ENCODE measurements at regions not wholly inside any gene's neighbourhood (a gene's known extent, or its start where the extent isn't known, plus 50 kb on each side); places are given as distances from the start of the nearest gene placed in this dataset.

- H3K36me3 ChIP-seq (ENCODE audit: control insufficient read depth, insufficient read depth, low read length) = no peaks in the 10 kb centered on the region
- no peak overlapping the region for H3K9ac ChIP-seq (ENCODE audit: low read depth, low read length)
- H3K27me3 ChIP-seq (ENCODE audit: control insufficient read depth, insufficient read depth, low read length) = no peaks in the 10 kb centered on the region
- no peaks in the 10 kb centered on the region for H3K9me3 ChIP-seq (ENCODE audit: control insufficient read depth, insufficient read depth, low read length)
- H3K4me3 ChIP-seq (ENCODE audit: low read depth, low read length) = no peak overlapping the region
- H3K4me1 ChIP-seq (ENCODE audit: control insufficient read depth, insufficient read depth, low read length) = peaks cover 18% of the 10 kb centered on the region
These were observed 148.4 kb upstream of the KLF14 start for GRCh38 chr7:130882396-130882795.

DNA sequence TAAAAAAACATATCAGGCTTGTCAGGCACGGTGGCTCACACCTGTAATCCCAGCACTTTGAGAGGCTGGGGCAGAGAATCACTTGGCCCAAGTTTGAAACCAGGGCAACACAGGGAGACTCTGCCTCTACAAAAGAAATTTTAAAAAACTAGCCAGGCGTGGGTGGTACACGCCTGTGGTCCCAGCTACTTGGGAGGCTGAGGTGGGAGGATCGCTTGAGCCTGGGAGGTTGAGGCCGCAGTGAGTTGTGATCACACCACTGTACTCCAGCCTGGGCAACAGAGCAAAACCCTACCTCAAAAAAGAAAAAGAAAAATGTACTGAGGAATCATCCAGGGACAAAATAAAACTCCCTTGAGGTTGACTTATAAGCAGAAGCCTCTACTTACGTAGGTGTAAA, 149.9 kb upstream of the KLF14 start:
- Histone ChIP-seq H3K4me3 (ENCODE audit: low read depth, low read length) (no peak overlapping the region), H3K9ac (ENCODE audit: low read depth, low read length) (no peak overlapping the region), H3K27me3 (ENCODE audit: control insufficient read depth, insufficient read depth, low read length) (no peaks in the 10 kb centered on the region), H3K9me3 (ENCODE audit: control insufficient read depth, insufficient read depth, low read length) (no peaks in the 10 kb centered on the region), H3K36me3 (ENCODE audit: control insufficient read depth, insufficient read depth, low read length) (no peaks in the 10 kb centered on the region), H3K4me1 (ENCODE audit: control insufficient read depth, insufficient read depth, low read length) (peaks cover 6% of the 10 kb centered on the region)

GRCh38 chr7:130884437-130885417, 150.7 kb upstream of the KLF14 start:
- no peak overlapping the region for H3K4me3 ChIP-seq (ENCODE audit: low read depth, low read length)
- no peaks in the 10 kb centered on the region for H3K36me3 ChIP-seq (ENCODE audit: control insufficient read depth, insufficient read depth, low read length)
- H3K4me1 ChIP-seq (ENCODE audit: control insufficient read depth, insufficient read depth, low read length) = peaks cover 6% of the 10 kb centered on the region
- H3K9me3 ChIP-seq (ENCODE audit: control insufficient read depth, insufficient read depth, low read length) = no peaks in the 10 kb centered on the region
- no peak overlapping the region for H3K9ac ChIP-seq (ENCODE audit: low read depth, low read length)
- H3K27me3 ChIP-seq (ENCODE audit: control insufficient read depth, insufficient read depth, low read length) = no peaks in the 10 kb centered on the region

DNA sequence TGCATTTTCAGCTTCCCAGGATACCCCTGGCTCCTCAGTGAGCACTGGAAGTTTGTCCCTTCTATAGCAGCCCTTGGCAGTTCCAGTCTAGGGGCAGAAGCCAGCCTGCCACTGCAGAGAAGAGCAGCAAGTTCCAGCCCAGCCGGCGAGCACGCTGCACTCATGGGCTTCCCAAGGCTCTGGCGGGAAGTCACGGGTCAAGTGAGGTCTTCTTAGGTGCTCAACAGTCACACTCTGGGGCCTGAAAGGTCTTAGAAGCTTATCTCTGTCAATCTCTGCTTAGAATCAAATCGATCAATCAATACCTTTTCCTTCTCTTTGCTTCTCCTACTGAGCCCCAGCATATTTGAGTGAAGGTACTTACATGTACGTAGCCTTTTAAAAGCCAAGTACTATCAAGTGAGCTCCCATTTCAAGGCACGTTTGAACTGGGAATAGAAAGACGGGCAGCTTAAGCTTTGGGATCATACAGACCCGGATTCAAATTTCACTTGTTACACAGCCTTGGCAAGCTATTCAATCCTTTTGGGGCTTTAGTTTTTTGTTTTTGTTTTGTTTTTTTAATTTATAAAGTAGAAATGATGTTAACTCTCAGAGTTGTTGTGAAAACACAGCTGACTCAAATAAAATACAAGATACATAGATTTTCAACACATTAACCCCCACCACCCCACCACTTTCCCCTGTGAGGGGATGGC, 152.6 kb upstream of the KLF14 start:
- Histone ChIP-seq H3K4me1 (ENCODE audit: control insufficient read depth, insufficient read depth, low read length) (peaks cover 6% of the 10 kb centered on the region), H3K36me3 (ENCODE audit: control insufficient read depth, insufficient read depth, low read length) (peaks cover 3% of the 10 kb centered on the region), H3K9ac (ENCODE audit: low read depth, low read length) (no peak overlapping the region), H3K27me3 (ENCODE audit: control insufficient read depth, insufficient read depth, low read length) (no peaks in the 10 kb centered on the region), H3K9me3 (ENCODE audit: control insufficient read depth, insufficient read depth, low read length) (no peaks in the 10 kb centered on the region), H3K4me3 (ENCODE audit: low read depth, low read length) (no peak overlapping the region)

GRCh38 chr7:130887182-130887956, 153.4 kb upstream of the KLF14 start:
- no peaks in the 10 kb centered on the region for H3K27me3 ChIP-seq (ENCODE audit: control insufficient read depth, insufficient read depth, low read length)
- H3K9ac ChIP-seq (ENCODE audit: low read depth, low read length) = no peak overlapping the region
- no peak overlapping the region for H3K4me3 ChIP-seq (ENCODE audit: low read depth, low read length)
- H3K4me1 ChIP-seq (ENCODE audit: control insufficient read depth, insufficient read depth, low read length) = peaks cover 6% of the 10 kb centered on the region
- peaks cover 3% of the 10 kb centered on the region for H3K36me3 ChIP-seq (ENCODE audit: control insufficient read depth, insufficient read depth, low read length)
- no peaks in the 10 kb centered on the region for H3K9me3 ChIP-seq (ENCODE audit: control insufficient read depth, insufficient read depth, low read length)

GRCh38 chr7:130887957-130888371, 154.0 kb upstream of the KLF14 start:
- Histone ChIP-seq H3K36me3 (ENCODE audit: control insufficient read depth, insufficient read depth, low read length) (peaks cover 3% of the 10 kb centered on the region), H3K9me3 (ENCODE audit: control insufficient read depth, insufficient read depth, low read length) (no peaks in the 10 kb centered on the region), H3K4me3 (ENCODE audit: low read depth, low read length) (no peak overlapping the region), H3K4me1 (ENCODE audit: control insufficient read depth, insufficient read depth, low read length) (peaks cover 6% of the 10 kb centered on the region), H3K27me3 (ENCODE audit: control insufficient read depth, insufficient read depth, low read length) (no peaks in the 10 kb centered on the region), H3K9ac (ENCODE audit: low read depth, low read length) (no peak overlapping the region)

- no peaks in the 10 kb centered on the region for H3K9me3 ChIP-seq (ENCODE audit: control insufficient read depth, insufficient read depth, low read length)
- no peaks in the 10 kb centered on the region for H3K27me3 ChIP-seq (ENCODE audit: control insufficient read depth, insufficient read depth, low read length)
- no peak overlapping the region for H3K4me3 ChIP-seq (ENCODE audit: low read depth, low read length)
- H3K4me1 ChIP-seq (ENCODE audit: control insufficient read depth, insufficient read depth, low read length) = peaks cover 6% of the 10 kb centered on the region
- no peak overlapping the region for H3K9ac ChIP-seq (ENCODE audit: low read depth, low read length)
- H3K36me3 ChIP-seq (ENCODE audit: control insufficient read depth, insufficient read depth, low read length) = peaks cover 3% of the 10 kb centered on the region
These were observed 154.5 kb upstream of the KLF14 start for GRCh38 chr7:130888468-130888867.

DNA sequence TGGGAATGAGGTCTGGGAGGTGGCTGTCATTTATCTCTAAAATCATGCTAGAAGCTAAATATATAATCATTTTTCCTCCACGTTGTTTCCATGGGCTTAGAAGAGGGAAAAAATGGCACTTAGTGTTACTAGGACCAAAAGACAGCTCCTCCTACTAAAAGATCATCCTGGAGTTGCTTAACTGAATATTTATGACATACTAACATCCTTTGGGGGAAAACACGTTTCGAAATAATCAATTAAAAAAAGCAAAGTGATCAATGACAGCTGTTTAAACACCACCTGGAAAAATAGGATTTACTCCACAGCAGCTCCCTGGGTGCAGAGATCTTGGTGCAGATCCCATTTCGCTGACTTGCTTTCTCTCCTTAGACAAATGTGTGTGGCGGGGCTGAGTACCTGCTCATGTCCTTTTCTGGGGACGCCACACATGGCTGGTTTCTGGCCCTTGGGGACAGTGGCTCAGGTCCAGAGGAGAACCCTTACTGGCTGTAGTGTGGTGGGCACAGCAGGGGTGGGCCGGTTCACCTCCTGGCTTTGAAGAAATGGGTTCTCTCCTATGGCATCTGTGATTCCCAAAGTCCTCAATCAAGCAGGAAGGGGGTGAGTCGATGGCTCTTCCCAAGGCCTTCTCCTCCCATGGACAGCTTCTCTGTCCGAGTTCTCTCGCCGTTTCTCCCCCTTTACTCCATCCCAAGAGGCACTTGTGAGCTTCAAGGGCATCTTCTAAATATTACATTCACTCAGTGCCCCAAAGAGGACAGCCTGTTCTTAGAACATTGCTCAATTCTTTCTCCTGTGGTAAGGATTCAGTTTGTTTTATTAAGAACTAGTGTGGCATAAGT, 156.4 kb upstream of the KLF14 start:
- Histone ChIP-seq H3K4me1 (ENCODE audit: control insufficient read depth, insufficient read depth, low read length) (peaks cover 6% of the 10 kb centered on the region), H3K9me3 (ENCODE audit: control insufficient read depth, insufficient read depth, low read length) (no peaks in the 10 kb centered on the region), H3K36me3 (ENCODE audit: control insufficient read depth, insufficient read depth, low read length) (peaks cover 3% of the 10 kb centered on the region), H3K27me3 (ENCODE audit: control insufficient read depth, insufficient read depth, low read length) (no peaks in the 10 kb centered on the region), H3K4me3 (ENCODE audit: low read depth, low read length) (no peak overlapping the region), H3K9ac (ENCODE audit: low read depth, low read length) (no peak overlapping the region)

GRCh38 chr7:130891254-130892094, 157.5 kb upstream of the KLF14 start:
- Histone ChIP-seq H3K9me3 (ENCODE audit: control insufficient read depth, insufficient read depth, low read length) (no peaks in the 10 kb centered on the region), H3K9ac (ENCODE audit: low read depth, low read length) (no peak overlapping the region), H3K36me3 (ENCODE audit: control insufficient read depth, insufficient read depth, low read length) (peaks cover 3% of the 10 kb centered on the region), H3K27me3 (ENCODE audit: control insufficient read depth, insufficient read depth, low read length) (no peaks in the 10 kb centered on the region), H3K4me1 (ENCODE audit: control insufficient read depth, insufficient read depth, low read length) (peaks cover 6% of the 10 kb centered on the region), H3K4me3 (ENCODE audit: low read depth, low read length) (no peak overlapping the region)

DNA sequence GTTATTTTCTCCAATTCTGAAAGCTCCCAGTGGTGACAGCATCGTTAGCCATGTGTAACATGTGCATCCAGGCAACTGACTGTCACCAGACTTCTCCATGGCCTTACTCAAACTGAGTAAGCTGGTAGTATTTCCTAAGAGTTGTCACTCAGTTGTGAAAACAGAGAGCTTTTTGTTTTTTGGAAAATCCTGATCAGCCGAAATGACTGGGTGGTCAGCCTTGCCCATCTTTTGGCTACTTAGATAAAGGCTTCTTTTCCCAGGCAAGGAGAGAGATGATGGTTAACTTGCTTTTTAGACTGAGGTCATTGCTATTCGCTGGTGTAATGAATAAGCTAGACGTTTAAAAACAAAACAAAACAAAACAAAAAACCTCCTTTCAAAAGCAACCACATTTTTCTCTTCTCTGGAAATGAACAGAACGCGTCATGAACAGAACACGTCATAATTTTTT, 159.5 kb upstream of the KLF14 start:
- Histone ChIP-seq H3K36me3 (ENCODE audit: control insufficient read depth, insufficient read depth, low read length) (peaks cover 3% of the 10 kb centered on the region), H3K27me3 (ENCODE audit: control insufficient read depth, insufficient read depth, low read length) (no peaks in the 10 kb centered on the region), H3K4me1 (ENCODE audit: control insufficient read depth, insufficient read depth, low read length) (peaks cover 11% of the 10 kb centered on the region), H3K9ac (ENCODE audit: low read depth, low read length) (no peak overlapping the region), H3K9me3 (ENCODE audit: control insufficient read depth, insufficient read depth, low read length) (no peaks in the 10 kb centered on the region), H3K4me3 (ENCODE audit: low read depth, low read length) (no peak overlapping the region)

Measured in iPS-15b (cell line).